ENCODE measurements at regions not wholly inside any gene's neighbourhood (a gene's known extent, or its start where the extent isn't known, plus 50 kb on each side); places are given as distances from the start of the nearest gene placed in this dataset.
"Not testable (repeated sequence)": the region's sequence is repeated elsewhere in the genome, so short reads cannot be mapped to it uniquely, and the experiment has no call there.

DNA sequence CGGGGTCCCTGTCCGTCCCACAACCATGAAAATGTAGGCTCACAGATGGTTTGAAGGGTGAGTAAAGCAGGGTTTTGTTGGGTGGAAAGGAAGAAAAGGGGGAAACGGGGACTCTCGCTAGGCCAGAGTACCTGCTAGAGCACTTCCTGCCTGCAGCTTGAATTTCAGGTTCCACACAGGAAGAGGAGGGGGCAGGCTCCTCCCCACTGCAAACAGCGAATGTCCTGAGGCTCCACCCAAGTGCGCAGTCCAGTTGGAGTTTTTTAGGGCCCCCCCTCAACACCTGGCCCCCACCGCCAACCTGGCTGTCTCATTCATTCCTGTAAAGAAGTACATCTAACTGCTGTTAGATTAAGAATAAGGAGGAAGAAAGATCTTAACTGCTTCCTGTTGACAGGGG lies 414.7 kb downstream of the SH2D4B start:
- no peak for DNase-seq

- no peak for DNase-seq
Observed at GRCh38 chr10:80957161-80957560, 419.5 kb downstream of the SH2D4B start.

DNA sequence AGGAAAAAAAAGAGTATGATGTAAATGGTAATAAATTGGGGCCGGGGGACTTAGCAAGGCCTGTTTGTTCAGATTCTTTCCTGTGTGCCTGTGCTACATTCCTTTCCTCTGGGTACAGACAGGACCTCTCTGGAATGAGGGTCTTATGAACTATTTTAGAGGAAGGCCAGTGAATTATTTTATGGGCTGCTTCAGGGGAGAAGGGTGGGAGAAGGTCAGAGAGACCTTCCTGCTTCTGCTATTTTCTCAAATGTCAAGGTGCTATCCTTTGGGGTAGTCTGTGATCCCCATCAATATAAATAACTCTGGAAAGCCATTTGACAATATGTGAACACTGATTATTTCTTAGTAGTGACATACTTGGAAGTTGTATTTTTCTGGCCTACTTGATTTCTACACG lies 426.5 kb downstream of the SH2D4B start:
- no peak for DNase-seq

DNA sequence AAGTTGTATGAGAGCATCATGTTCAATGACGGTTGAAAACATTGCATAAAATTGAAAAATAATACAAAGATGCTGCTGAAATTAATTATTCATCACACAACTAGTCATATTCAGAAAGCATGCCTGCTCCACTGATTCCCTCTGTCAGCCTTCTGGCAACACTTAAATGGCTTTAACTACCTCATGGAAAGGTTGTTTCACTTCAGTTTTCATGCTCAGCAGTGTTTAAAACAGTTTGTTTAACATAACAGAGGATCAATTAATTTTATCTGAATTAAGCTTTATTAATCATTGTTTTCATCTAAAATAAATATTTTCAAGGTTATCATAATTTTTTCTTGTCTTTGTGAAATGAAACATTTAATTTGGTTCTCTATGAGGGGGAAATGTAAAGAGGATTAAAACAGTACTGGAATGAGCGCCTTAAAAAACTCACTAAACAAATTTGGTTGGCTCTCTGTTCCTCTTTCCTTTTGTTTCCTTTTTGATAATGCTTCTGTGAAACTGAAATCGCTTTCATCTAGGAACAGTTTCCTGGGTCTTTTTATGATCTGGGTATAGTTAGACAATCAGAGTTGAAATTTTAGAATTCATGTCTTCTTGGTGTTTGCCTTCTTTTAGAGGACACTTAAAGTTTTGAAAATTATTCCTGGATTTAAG lies 427.4 kb downstream of the SH2D4B start:
- no peak for DNase-seq

DNA sequence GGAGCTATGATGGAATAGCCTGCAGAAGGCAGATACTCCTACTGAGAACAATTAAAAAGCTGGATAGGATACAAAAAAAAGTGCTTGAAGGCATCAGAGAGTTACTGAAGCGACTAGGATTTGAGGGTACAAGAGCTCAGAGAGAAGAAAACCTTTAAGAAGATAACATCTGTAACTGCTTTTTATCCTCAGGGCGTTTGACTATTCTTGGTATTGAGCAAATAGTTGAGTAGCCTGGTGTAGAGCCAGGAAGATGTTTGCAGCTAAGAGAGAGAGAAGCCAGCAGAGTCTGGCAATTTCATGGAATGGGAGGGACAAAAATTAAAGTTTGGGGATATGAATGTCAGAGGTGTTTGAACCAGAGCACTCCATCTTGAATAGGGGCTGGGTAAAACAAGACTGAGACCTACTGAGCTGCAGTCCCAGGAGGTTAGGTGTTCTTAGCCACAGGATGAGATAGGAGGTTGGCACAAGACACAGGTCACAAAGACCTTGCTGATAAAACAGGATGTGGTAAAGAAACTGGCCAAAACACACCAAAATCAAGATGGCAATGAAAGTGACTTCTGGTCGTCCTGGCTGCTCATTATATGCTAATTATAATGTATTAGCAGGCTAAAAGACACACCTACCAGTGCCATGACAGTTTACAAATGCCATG lies 428.8 kb downstream of the SH2D4B start:
- DNase-seq: no peak

DNA sequence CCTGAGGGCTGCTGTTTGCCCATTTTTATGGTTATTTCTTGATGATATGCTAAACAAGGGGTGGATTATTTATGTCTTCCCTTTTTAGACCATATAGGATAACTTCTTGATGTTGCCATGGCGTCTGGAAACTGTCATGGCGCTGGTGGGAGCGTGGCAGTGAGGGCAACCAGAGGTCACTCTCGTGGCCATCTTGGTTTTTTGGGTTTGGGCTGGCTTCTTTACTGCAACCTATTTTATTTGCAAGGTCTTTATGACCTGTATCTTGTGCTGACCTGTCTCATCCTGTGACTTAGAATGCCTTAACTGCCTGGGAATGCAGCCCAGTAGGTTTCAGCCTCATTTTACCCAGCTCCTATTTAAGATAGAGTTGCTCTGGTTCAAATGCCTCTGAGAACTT lies 429.7 kb downstream of the SH2D4B start:
- DNase-seq: not testable (repeated sequence)

DNA sequence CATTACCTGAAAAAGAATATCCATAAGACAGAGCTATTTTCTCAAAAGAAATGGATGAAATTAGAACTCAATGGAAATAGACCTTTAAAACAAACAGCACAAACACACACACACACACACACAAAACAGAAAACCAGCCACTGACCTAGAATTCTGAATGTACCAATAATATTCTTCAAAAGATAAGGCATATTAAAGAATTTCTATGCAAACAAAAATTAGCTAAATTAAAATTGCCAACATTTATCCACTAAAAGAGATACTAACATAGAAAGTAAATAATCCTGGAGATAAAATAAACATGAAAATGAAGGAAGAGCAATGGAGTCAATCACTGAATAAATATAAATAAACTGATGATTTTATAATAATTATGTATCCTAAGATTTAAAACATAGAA lies 431.2 kb downstream of the SH2D4B start:
- DNase-seq: no peak

DNA sequence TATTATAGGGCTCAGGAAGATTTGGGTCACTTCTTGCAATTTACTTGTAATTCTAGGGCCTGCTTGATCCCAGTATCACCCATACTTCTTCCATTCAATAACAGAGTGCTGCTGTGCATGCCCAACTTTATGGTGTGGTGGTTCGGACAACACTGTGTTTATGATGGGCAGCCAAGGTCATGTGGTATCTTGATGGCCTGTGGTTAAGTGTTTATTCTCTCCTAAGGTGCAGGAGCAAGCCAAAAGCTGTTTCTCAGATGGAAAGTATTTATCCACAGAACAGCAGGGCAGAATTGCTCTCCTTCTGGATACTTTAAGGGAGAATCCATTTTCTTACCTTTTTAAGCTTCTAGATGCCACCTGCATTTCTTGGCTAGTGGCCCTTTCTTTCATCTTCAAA lies 433.8 kb downstream of the SH2D4B start:
- no peak for DNase-seq

DNA sequence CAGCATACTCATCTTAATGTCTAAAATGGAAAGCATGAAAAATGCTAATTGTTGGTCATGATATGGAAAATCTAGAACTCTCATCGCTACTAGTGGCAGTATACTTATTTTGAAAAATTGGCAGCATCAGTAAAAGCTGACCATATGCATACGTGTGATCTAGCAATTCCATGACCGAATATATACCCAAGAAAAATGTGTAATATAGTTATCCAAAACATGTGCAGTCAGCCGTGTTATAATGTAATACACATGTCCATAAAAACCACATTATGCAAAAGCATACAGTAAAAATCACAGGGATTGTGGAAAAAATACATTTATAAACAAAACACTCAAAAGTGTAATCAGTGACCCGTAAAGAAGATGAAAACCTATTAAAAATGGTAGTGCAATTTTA lies 439.0 kb downstream of the SH2D4B start:
- no peak for DNase-seq

DNA sequence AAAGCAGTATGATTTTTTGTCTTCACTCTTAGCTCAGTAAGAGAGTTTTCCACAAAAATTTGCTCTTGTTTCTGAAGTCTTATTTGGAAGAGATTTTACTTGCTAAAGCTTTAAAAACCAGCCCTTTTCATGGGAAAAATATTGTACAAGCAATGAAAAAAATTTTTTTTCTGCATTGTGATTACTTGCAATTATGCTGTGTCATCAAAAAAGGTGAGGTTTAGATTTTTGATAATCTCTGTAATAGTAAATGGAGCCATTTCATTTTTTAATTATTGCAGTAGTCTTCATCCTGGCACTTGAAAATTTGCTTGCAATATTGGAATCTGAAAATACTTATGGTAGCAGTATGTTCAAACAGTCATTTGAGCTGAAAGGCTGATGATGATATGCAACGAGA lies 447.4 kb downstream of the SH2D4B start:
- no peak for DNase-seq

- no peak for DNase-seq
Observed at GRCh38 chr10:80986596-80986995, 448.9 kb downstream of the SH2D4B start.

- DNase-seq: no peak
Observed at GRCh38 chr10:80988755-80989154, 451.1 kb downstream of the SH2D4B start.

GRCh38 chr10:80996615-80997193 lies 459.0 kb downstream of the SH2D4B start:
- DNase-seq: no peak

- no peak for DNase-seq
Observed at GRCh38 chr10:81000781-81001180, 463.1 kb downstream of the SH2D4B start.

DNA sequence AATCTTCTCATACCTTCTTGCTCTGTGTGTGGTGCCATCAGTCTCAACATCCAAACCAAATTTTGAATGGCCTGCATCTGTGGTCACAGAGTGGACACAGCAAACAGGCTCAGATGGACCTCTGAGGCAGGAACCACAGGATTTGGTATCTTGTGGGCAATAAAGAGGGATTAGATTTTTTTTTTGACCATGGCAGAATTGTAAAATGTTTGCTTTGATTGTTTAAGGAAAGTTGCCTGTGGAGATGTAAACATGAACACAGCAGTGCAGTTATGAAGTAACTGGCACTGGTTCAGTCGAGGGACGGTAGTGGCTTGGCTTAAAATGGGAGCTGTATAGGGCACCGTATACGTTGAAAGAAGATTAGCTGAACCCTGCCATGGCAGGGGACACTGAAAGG lies 464.7 kb downstream of the SH2D4B start:
- DNase-seq: no peak

- no peak for DNase-seq
Observed at GRCh38 chr10:81007872-81008271, 470.2 kb downstream of the SH2D4B start.

DNA sequence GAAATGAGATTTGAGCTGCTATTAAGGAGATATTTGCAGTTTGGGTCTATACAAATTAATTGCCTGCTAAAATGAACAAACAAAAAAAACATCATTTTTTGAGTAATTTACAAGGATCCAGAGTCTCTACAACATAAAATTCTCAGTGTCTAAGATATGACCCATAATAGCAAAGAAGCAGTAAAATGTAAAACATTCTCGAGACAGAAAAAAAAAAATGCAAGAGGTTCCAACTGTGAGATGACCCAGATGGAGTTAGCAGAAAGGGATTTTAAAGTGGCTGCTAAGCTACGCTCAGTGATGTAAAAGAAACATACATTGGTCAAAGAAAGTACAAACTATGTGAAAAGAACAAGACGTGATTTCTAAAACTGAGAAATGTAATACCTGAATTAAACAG lies 471.0 kb downstream of the SH2D4B start:
- no peak for DNase-seq

GRCh38 chr10:81009296-81009695 lies 471.6 kb downstream of the SH2D4B start:
- no peak for DNase-seq

GRCh38 chr10:81013771-81014170 lies 476.1 kb downstream of the SH2D4B start:
- no peak for DNase-seq

DNA sequence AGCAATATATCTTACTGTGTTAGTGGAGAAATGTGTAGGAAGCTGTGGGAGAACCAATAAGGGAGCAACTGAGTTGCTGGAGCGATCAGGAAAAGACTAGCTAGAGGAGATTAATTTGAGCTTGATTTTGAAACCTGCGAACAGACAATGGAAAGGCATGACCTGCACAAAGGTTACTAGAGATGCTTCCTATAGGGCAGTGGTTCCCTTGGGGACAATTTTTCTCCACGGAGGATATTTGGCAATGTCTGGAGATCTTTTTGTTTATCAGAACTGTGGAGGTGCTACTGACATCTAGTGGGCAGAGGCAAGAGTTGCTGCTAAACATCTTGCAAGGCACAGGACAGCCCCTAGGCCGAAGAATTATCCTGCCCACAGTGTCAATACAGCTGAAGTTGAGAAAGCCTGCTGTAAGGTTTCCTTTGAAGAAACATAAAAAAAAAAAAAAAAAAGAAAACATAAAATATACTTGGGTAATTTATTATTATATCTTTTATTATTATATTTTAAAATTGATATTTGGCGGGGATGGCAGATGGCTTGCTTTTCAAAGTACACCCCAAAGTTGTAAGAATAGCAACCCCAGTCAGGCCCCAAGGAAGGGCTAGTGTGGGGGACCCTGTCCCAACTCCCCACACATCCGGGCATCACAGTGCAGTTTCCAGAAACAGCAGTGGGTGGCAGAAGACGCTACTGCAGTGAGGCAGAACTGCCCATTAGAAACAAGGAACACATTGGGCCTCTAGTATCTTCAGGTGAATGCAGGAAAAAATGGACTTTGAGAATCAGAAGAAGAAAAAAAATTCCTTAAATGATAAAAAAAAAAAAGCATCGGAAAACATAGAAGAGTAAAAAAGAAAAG lies 481.6 kb downstream of the SH2D4B start:
- DNase-seq: peak in 3 of 14 donors; percentile 0 to 14 (median 6)

GRCh38 chr10:81021428-81022129 lies 483.9 kb downstream of the SH2D4B start:
- DNase-seq: no peak

- DNase-seq: no peak
Observed at GRCh38 chr10:81026591-81026990, 488.9 kb downstream of the SH2D4B start.

DNA sequence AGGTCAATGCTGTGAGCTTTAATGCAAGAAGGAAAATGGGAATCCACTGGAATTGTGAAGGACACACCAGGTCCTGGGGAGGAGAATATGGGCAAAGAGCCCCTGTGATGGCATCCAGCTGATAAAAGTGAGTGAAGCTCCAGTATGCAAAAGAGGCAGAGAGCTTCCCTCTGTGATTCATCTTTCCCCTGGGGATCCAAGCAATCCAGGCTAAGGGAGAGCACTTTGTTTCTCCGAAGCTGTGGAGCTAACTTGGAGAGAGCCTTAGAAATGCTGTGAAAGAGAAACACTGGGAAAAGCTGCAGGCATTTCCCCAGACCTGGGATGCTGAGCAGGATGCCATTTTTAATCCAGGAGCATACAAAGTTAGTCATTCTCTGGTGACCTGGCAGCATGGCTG lies 489.5 kb downstream of the SH2D4B start:
- DNase-seq: no peak

Measured in C1 segment of cervical spinal cord (tissue), 14 donors.